K562 (cell line): ENCODE measurements at regions not wholly inside any gene's neighbourhood (a gene's known extent, or its start where the extent isn't known, plus 50 kb on each side); places are given as distances from the start of the nearest gene placed in this dataset.

Experiments used
- ATAC-seq: fragments of 200-7000 bp; cut with Tn5 transposase; 3 replicates; pipeline ENCODE4 v1.9.1; 2020; ENCODE audit warnings: moderate library complexity
- BruUV-seq: library from RNA; stranded (reverse); fragments of 400-500 nt; replicated peaks from 2 replicates; lab custom pipeline; 2021; lab: Mats Ljungman, UMichigan
- CTCF ChIA-PET: fragments of 300-600 bp; formaldehyde crosslinking; extraction: SDS; loops from one replicate; lab custom pipeline; 2021; ENCODE audit warnings: low intra/inter-chr PET ratio; lab: Yijun Ruan, JAX
- POLR2A ChIA-PET: fragments of 300-600, 350-650 bp; sonication (Branson Sonifier 250); formaldehyde crosslinking; extraction: SDS; loops from one replicate; lab custom pipeline; 2021; ENCODE audit warnings: antibody characterized with exemption, inconsistent platforms; lab: Yijun Ruan, JAX
- DNase-seq, 4 experiments: peaks; one replicate each; pipeline versions ENCODE4 v3.0.0 to v3.0.0-alpha.2; 2011 to 2018; ENCODE audit warnings: low spot score in 3 of 4, mixed read lengths in 3 of 4; ENCODE audit errors: extremely low read depth in 1 of 4
- FAIRE-seq: peaks from 2 replicates; lab custom pipeline; 2011; peaks lifted over from hg19 to GRCh38; lab: Jason Lieb, UNC
- H2AFZ ChIP-seq: 2 replicates; pipeline ENCODE4 v1.6.0; 2011; ENCODE audit warnings: low read depth, low read length, control low read depth, inconsistent platforms
- H3K27ac ChIP-seq: fragments of 200-600 bp; 3 replicates; pipeline ENCODE4 v1.8.0; 2011; ENCODE audit warnings: low read depth, mild to moderate bottlenecking, control low read depth, inconsistent platforms, low read length, moderate library complexity, mixed read lengths; ENCODE audit errors: extremely low read depth
- H3K27me3 ChIP-seq, 2 experiments: fragments of 300-600 bp in 1 of 2; 2 replicates in 1 of 2; 3 replicates in 1 of 2; pipeline versions ENCODE4 v1.6.0 to v1.8.0; 2011; ENCODE audit warnings: inconsistent platforms in 2 of 2, low read length in 2 of 2, mild to moderate bottlenecking in 1 of 2, mixed read lengths in 1 of 2, moderate library complexity in 1 of 2; ENCODE audit not compliant: control insufficient read depth in 2 of 2, insufficient read depth in 2 of 2
- H3K36me3 ChIP-seq: fragments of 300-600 bp; 3 replicates; pipeline ENCODE4 v1.8.0; 2011; ENCODE audit warnings: mild to moderate bottlenecking, low read length, inconsistent platforms; ENCODE audit not compliant: control insufficient read depth, insufficient read depth
- H3K4me1 ChIP-seq, 2 experiments: fragments of 200-600 bp in 1 of 2; replicated peaks in 1 of 2; 2 replicates in 1 of 2; 3 replicates in 1 of 2; pipeline versions ENCODE4 v1.5.1 to v1.8.0; 2011; ENCODE audit warnings: inconsistent platforms in 2 of 2, low read length in 2 of 2, mild to moderate bottlenecking in 1 of 2, mixed read lengths in 1 of 2, moderate library complexity in 1 of 2; ENCODE audit not compliant: control insufficient read depth in 2 of 2, insufficient read depth in 2 of 2
- H3K4me2 ChIP-seq: 2 replicates; pipeline ENCODE4 v1.6.1; 2011; ENCODE audit warnings: low read length, control low read depth, inconsistent platforms, mixed read lengths; ENCODE audit not compliant: insufficient read depth
- H3K4me3 ChIP-seq: fragments of 200-600 bp; sonication (generic), shearing (Covaris generic); 2 replicates; pipeline ENCODE4 v1.5.1; 2016; ENCODE audit warnings: control low read depth, inconsistent platforms
- H3K79me2 ChIP-seq: fragments of 200-600 bp; 3 replicates; pipeline ENCODE4 v1.8.0; 2011; ENCODE audit warnings: low read length, inconsistent platforms; ENCODE audit not compliant: control insufficient read depth, insufficient read depth
- H3K9ac ChIP-seq, 2 experiments: 2 replicates each; pipeline versions ENCODE4 v1.6.0 to v1.6.1; 2011; ENCODE audit warnings: low read depth in 2 of 2, low read length in 2 of 2, control low read depth in 1 of 2, inconsistent platforms in 1 of 2, mild to moderate bottlenecking in 1 of 2, mixed read lengths in 1 of 2; ENCODE audit not compliant: insufficient read depth in 1 of 2
- H3K9me1 ChIP-seq: one replicate; pipeline ENCODE4 v1.6.0; 2011; ENCODE audit warnings: inconsistent platforms, mild to moderate bottlenecking, low read length, moderate library complexity; ENCODE audit not compliant: control insufficient read depth, insufficient read depth
- H3K9me3 ChIP-seq: replicated peaks from 2 replicates; pipeline ENCODE4 v1.5.1; 2011; ENCODE audit warnings: low read depth, low read length, inconsistent platforms; ENCODE audit not compliant: control insufficient read depth, insufficient read depth
- H4K20me1 ChIP-seq: replicated peaks from 2 replicates; pipeline ENCODE4 v1.6.1; 2011; ENCODE audit warnings: low read length, inconsistent platforms, mixed read lengths; ENCODE audit not compliant: control insufficient read depth, insufficient read depth
- ETV6 ChIP-seq, 3 experiments: fragments of 150-350 bp in 1 of 3; sonication (generic) in 1 of 3; formaldehyde crosslinking in 1 of 3; IDR thresholded peaks; 2 replicates each; pipeline versions ENCODE4 v1.6.1 to v1.8.0; 2014 to 2022; ENCODE audit warnings: borderline replicate concordance in 2 of 3, low read depth in 2 of 3, antibody characterized with exemption in 1 of 3, low read length in 1 of 3, mild to moderate bottlenecking in 1 of 3, missing genetic modification reagents in 1 of 3
- HNRNPH1 ChIP-seq: fragments of 200-400 bp; formaldehyde crosslinking; optimal IDR thresholded peaks from 2 replicates; pipeline ENCODE3; 2017; ENCODE audit warnings: low read depth, mild to moderate bottlenecking, low read length, moderate library complexity
- MAFF ChIP-seq: IDR thresholded peaks from 2 replicates; pipeline ENCODE4 v1.6.1; 2012; ENCODE audit warnings: low read length, improper control_type of control experiment
- MECOM ChIP-seq: fragments of 250-450 bp; sonication (Bioruptor Pico); IDR thresholded peaks from 2 replicates; pipeline ENCODE4 v1.8.0; 2022; ENCODE audit warnings: inconsistent platforms
- MXI1 ChIP-seq: IDR thresholded peaks from 2 replicates; pipeline ENCODE4 v1.6.1; 2011; ENCODE audit warnings: low read depth, mild to moderate bottlenecking, improper control_type of control experiment, low read length
- MYBL2 ChIP-seq, 2 experiments: fragments of 450-650 bp in 1 of 2; sonication (generic) in 1 of 2; formaldehyde crosslinking in 1 of 2; IDR thresholded peaks; 2 replicates each; pipeline versions ENCODE4 v1.6.1 to v1.8.1; 2017 to 2022; ENCODE audit warnings: borderline replicate concordance in 1 of 2, inconsistent platforms in 1 of 2, low read depth in 1 of 2, mild to moderate bottlenecking in 1 of 2, missing genetic modification reagents in 1 of 2, moderate library complexity in 1 of 2
- SMC3 ChIP-seq: conservative IDR thresholded peaks from 2 replicates; pipeline ENCODE4 v1.6.1; 2011; ENCODE audit warnings: low read depth, low read length, improper control_type of control experiment; ENCODE audit not compliant: insufficient read depth
- SP2 ChIP-seq: IDR thresholded peaks from 2 replicates; pipeline ENCODE4 v1.6.1; 2011; ENCODE audit warnings: mild to moderate bottlenecking, low read depth, low read length, moderate library complexity; ENCODE audit not compliant: poor library complexity, severe bottlenecking; ENCODE audit errors: extremely low read depth
- TAF7 ChIP-seq: fragments of 450-650 bp; IDR thresholded peaks from 2 replicates; pipeline ENCODE4 v1.6.1; 2016; ENCODE audit warnings: missing genetic modification characterization, missing compliant biosample characterization
- TCFL5 ChIP-seq: fragments of 250-450 bp; sonication (Bioruptor Pico); conservative IDR thresholded peaks from 2 replicates; pipeline ENCODE4 v1.6.1; 2021; ENCODE audit warnings: mild to moderate bottlenecking, moderate library complexity, matching md5 sums
- WGBS: fragments of 100-300 bp; shearing (Covaris generic); methylation state at CpG from one replicate; pipeline ENCODE4 v1.1.6; 2016; ENCODE audit warnings: low coverage, mixed read lengths; ENCODE audit not compliant: insufficient coverage; ENCODE audit errors: missing lambda C conversion rate; 5-methylcytosine and 5-hydroxymethylcytosine counted together
- in situ Hi-C: fragments of 300-500 bp; cut with MboI; formaldehyde crosslinking; loops from 4 replicates; pipeline ENCODE4 v1.15.0; 2018; ENCODE audit warnings: inconsistent platforms, mixed read lengths
- intact Hi-C: fragments of 100-400 bp; cut with micrococcal nuclease; formaldehyde crosslinking; loops from 2 replicates; pipeline ENCODE4 v1.14.2; 2022
- TF ChIP-seq, protein P1 (sequence below): IDR thresholded peaks from 2 replicates; pipeline ENCODE4 v1.6.1; 2016; ENCODE audit warnings: missing genetic modification characterization, missing compliant biosample characterization
- TF ChIP-seq, protein P2 (sequence below), 3 experiments: fragments of 200-800 bp in 1 of 3; fragments of 250-450 bp in 1 of 3; fragments of 450-650 bp in 1 of 3; sonication (Bioruptor Pico) in 1 of 3; sonication (Bioruptor generic) in 1 of 3; formaldehyde crosslinking in 1 of 3; IDR thresholded peaks; 2 replicates each; pipeline versions ENCODE4 v1.6.1 to v1.8.0; 2016 to 2022; ENCODE audit warnings: mild to moderate bottlenecking in 2 of 3, missing genetic modification characterization in 2 of 3, missing compliant biosample characterization in 1 of 3, moderate library complexity in 1 of 3
- TF ChIP-seq, protein P3 (sequence below): fragments of 250-450 bp; sonication (Bioruptor Pico); IDR thresholded peaks from 2 replicates; pipeline ENCODE4 v1.4.0; 2020; ENCODE audit warnings: mild to moderate bottlenecking, moderate library complexity, borderline replicate concordance

DNA sequence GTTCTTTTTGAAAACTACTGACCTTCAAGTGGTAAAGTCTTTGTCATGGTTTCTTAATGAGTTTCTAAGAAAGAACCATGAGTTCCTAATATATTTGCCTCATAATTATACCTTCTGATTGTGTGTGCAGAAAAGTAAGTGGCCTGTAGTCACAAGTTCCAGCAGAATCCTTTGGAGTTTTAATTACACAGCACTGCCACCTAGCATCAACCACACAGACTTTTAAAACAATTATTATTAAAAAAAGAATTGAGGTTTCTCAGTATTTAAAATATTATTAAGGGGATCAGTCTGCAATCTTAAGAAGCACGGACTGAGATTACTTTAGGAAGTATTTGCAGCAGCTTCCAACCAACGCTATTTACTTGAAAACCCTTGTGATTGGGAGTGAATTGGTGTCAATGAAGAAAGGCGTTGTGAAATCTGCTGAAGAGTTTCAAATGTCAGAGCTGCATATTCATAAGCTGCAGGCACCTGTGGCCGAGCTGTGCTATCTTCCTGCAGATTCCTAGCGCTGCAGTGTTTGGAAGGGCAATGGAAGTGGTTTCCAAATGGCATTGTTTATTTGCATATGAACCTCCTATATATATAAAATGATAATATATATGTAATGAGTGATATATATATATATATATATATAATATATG, 1074.2 kb upstream of the WWC1 start:
- in situ Hi-C loops (no loop called here), intact Hi-C loops (no loop called here)
- ATAC-seq (no peak), DNase-seq (no peak), FAIRE-seq (no peak)
- ChIA-PET POLR2A (no interaction called here), CTCF (no interaction called here)
- no peaks in the 10 kb centered on the region for H3K9me1 ChIP-seq
- no peak overlapping the region for H3K27ac ChIP-seq
- H3K9ac ChIP-seq = no peak overlapping the region
- H2AFZ ChIP-seq = no peak overlapping the region
- no peaks in the 10 kb centered on the region for H3K4me1 ChIP-seq
- H3K4me2 ChIP-seq = no peak overlapping the region
- no TSS peak for BruUV-seq
- no peaks in the 10 kb centered on the region for H3K79me2 ChIP-seq
- H3K27me3 ChIP-seq = no peaks in the 10 kb centered on the region
- no peaks in the 10 kb centered on the region for H4K20me1 ChIP-seq
- no peaks in the 10 kb centered on the region for H3K36me3 ChIP-seq
- no peaks in the 10 kb centered on the region; the same call in 1 of the 2 replicates for H3K9me3 ChIP-seq
- no peak overlapping the region for H3K4me3 ChIP-seq
- WGBS = 0% methylated on average over 5 of the region's 5 CpGs
- TF ChIP-seq HNRNPH1 (no peak), ETV6 (IDR thresholded peaks at IDR 0.05; ENCODE audit: borderline replicate concordance in 1 of 2, low read depth in 2 of 2, low read length in 1 of 2) (no peak), ETV6 (CRISPR knock-in tag; IDR thresholded peaks at IDR 0.05; ENCODE audit: borderline replicate concordance) (no peak), MYBL2 (IDR thresholded peaks at IDR 0.05; ENCODE audit: low read depth) (no peak), MYBL2 (CRISPR knock-in tag; IDR thresholded peaks at IDR 0.05; ENCODE audit: borderline replicate concordance) (no peak), SMC3 (no peak), TAF7 (tag) (no peak), MXI1 (no peak), SP2 (no peak), MECOM (no peak), TCFL5 (CRISPR knock-in tag) (no peak), MAFF (no peak)
- TF ChIP-seq, protein P1, sequence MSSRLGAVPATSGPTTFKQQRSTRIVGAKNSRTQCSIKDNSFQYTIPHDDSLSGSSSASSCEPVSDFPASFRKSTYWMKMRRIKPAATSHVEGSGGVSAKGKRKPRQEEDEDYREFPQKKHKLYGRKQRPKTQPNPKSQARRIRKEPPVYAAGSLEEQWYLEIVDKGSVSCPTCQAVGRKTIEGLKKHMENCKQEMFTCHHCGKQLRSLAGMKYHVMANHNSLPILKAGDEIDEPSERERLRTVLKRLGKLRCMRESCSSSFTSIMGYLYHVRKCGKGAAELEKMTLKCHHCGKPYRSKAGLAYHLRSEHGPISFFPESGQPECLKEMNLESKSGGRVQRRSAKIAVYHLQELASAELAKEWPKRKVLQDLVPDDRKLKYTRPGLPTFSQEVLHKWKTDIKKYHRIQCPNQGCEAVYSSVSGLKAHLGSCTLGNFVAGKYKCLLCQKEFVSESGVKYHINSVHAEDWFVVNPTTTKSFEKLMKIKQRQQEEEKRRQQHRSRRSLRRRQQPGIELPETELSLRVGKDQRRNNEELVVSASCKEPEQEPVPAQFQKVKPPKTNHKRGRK (tag) = no peak
- TF ChIP-seq, protein P2, sequence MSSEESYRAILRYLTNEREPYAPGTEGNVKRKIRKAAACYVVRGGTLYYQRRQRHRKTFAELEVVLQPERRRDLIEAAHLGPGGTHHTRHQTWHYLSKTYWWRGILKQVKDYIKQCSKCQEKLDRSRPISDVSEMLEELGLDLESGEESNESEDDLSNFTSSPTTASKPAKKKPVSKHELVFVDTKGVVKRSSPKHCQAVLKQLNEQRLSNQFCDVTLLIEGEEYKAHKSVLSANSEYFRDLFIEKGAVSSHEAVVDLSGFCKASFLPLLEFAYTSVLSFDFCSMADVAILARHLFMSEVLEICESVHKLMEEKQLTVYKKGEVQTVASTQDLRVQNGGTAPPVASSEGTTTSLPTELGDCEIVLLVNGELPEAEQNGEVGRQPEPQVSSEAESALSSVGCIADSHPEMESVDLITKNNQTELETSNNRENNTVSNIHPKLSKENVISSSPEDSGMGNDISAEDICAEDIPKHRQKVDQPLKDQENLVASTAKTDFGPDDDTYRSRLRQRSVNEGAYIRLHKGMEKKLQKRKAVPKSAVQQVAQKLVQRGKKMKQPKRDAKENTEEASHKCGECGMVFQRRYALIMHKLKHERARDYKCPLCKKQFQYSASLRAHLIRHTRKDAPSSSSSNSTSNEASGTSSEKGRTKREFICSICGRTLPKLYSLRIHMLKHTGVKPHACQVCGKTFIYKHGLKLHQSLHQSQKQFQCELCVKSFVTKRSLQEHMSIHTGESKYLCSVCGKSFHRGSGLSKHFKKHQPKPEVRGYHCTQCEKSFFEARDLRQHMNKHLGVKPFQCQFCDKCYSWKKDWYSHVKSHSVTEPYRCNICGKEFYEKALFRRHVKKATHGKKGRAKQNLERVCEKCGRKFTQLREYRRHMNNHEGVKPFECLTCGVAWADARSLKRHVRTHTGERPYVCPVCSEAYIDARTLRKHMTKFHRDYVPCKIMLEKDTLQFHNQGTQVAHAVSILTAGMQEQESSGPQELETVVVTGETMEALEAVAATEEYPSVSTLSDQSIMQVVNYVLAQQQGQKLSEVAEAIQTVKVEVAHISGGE (CRISPR knock-in tag; IDR thresholded peaks at IDR 0.05) = no peak
- TF ChIP-seq, protein P3, sequence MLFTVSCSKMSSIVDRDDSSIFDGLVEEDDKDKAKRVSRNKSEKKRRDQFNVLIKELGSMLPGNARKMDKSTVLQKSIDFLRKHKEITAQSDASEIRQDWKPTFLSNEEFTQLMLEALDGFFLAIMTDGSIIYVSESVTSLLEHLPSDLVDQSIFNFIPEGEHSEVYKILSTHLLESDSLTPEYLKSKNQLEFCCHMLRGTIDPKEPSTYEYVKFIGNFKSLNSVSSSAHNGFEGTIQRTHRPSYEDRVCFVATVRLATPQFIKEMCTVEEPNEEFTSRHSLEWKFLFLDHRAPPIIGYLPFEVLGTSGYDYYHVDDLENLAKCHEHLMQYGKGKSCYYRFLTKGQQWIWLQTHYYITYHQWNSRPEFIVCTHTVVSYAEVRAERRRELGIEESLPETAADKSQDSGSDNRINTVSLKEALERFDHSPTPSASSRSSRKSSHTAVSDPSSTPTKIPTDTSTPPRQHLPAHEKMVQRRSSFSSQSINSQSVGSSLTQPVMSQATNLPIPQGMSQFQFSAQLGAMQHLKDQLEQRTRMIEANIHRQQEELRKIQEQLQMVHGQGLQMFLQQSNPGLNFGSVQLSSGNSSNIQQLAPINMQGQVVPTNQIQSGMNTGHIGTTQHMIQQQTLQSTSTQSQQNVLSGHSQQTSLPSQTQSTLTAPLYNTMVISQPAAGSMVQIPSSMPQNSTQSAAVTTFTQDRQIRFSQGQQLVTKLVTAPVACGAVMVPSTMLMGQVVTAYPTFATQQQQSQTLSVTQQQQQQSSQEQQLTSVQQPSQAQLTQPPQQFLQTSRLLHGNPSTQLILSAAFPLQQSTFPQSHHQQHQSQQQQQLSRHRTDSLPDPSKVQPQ (CRISPR knock-in tag) = no peak
